ENCODE measurements at regions not wholly inside any gene's neighbourhood (a gene's known extent, or its start where the extent isn't known, plus 50 kb on each side); places are given as distances from the start of the nearest gene placed in this dataset.

DNA sequence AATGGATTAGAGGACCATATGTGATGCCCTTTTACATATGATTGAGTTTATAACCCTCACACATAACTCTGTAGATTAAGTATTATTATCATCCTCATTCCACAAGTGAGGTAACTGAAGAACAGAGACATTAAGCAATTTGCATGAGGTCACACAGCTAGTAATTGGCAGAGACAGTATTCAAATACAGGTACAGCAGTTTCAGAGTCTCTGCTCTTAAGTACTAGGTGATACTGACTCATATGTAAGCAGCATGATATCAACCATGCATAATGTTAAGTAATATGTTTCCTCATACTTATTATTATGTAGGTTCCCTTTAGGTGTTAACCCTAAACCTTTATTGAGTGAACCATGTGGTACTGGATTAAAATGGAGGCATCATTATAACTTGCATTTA lies 1562.4 kb upstream of the RAG2 start:
- Histone ChIP-seq H3K27ac (ENCODE audit: low read length) (no peak overlapping the region), H3K36me3 (ENCODE audit: control insufficient read depth, insufficient read depth, low read length) (no peaks in the 10 kb centered on the region), H3K4me1 (ENCODE audit: control insufficient read depth, insufficient read depth, low read length) (no peaks in the 10 kb centered on the region), H3K4me3 (ENCODE audit: low read length) (no peak overlapping the region), H3K9me3 (ENCODE audit: control insufficient read depth, low read depth, low read length) (no peaks in the 10 kb centered on the region), H3K27me3 (ENCODE audit: control insufficient read depth, insufficient read depth, low read length) (no peaks in the 10 kb centered on the region)
- DNase-seq, result no peak

DNA sequence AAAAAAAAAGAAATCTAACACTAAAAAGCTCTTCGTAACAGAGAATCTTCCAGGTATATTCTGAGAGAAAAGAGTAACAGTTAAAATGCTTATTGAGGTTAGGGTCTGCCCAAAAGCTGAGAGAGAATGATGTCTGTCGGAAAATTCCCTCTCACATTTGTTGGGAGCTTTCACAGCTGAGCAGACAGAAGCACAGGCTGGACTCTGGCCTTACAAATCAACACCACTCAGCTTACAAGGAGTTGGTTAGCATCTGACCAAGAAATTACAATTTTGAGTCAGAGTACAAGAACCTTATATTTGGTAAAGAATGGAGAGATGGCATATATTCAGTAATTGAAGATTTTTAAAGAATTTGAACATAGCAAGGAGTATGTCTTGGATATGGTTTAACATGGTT lies 1561.0 kb upstream of the RAG2 start:
- no peaks in the 10 kb centered on the region for H3K36me3 ChIP-seq (ENCODE audit: control insufficient read depth, insufficient read depth, low read length)
- no peak for DNase-seq
- no peaks in the 10 kb centered on the region for H3K9me3 ChIP-seq (ENCODE audit: control insufficient read depth, low read depth, low read length)
- no peaks in the 10 kb centered on the region for H3K4me1 ChIP-seq (ENCODE audit: control insufficient read depth, insufficient read depth, low read length)
- no peak overlapping the region for H3K27ac ChIP-seq (ENCODE audit: low read length)
- WGBS (ENCODE audit: insufficient coverage, low lambda C conversion rate), result 100% methylated on average over 2 of the region's 2 CpGs
- H3K27me3 ChIP-seq (ENCODE audit: control insufficient read depth, insufficient read depth, low read length), result no peaks in the 10 kb centered on the region
- H3K4me3 ChIP-seq (ENCODE audit: low read length), result no peak overlapping the region

DNA sequence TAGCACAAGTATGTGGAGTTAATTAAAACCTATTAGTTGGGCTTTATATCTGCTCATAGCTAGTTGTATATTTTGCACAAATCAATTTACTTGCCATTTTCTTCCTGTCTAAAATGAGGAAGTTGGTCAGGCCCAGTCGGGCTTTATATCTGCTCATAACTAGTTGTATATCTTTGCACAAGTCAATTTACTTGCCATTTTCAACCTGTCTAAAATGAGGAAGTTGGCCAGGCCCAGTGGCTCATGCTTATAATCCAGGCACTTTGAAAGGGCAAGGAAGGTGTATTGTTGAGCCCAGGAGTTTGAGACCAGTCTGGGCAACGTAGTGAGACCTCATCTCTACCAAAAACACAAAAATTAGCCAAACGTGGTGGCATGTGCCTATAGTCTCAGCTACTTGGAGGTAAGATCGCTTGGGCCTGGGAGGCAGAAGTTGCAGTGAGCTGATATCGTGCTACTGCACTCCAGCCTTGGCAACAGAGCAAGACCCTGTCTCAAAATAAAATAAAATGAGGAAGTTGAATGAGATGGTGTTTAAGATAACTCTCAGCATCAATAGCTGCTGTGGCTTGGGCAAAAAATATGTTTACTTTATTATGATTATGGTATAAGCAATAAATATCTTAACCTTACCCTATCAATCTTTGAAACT lies 1558.6 kb upstream of the RAG2 start:
- H3K36me3 ChIP-seq (ENCODE audit: control insufficient read depth, insufficient read depth, low read length), result no peaks in the 10 kb centered on the region
- no peak for DNase-seq
- no peak overlapping the region for H3K27ac ChIP-seq (ENCODE audit: low read length)
- H3K4me3 ChIP-seq (ENCODE audit: low read length), result no peak overlapping the region
- no peaks in the 10 kb centered on the region for H3K27me3 ChIP-seq (ENCODE audit: control insufficient read depth, insufficient read depth, low read length)
- no CpG with 5 or more reads among the region's 5 CpGs for WGBS (ENCODE audit: insufficient coverage, low lambda C conversion rate)
- no peaks in the 10 kb centered on the region for H3K9me3 ChIP-seq (ENCODE audit: control insufficient read depth, low read depth, low read length)
- no peaks in the 10 kb centered on the region for H3K4me1 ChIP-seq (ENCODE audit: control insufficient read depth, insufficient read depth, low read length)

DNA sequence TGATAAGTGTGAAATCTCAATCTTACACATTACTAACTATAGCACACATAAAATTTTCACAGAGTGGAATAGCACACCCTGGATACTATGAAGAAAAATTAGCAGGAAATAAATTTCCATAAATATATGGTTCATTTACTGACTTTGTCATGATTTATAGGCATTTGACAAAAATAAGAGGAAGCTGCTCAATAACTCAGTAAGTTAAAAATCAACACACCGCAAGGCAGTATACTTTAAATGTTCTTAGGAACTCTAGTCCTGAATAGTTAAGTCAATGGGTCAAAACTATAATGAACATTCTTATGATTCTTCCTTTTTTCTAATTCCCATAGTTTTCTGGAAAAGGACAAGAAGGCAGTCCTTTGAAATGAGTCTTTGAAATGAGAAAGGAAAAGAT lies 1557.8 kb upstream of the RAG2 start:
- WGBS (ENCODE audit: insufficient coverage, low lambda C conversion rate), result 100% methylated on average over 1 of the region's 1 CpG
- Histone ChIP-seq H3K4me1 (ENCODE audit: control insufficient read depth, insufficient read depth, low read length) (no peaks in the 10 kb centered on the region), H3K27ac (ENCODE audit: low read length) (no peak overlapping the region), H3K36me3 (ENCODE audit: control insufficient read depth, insufficient read depth, low read length) (no peaks in the 10 kb centered on the region), H3K4me3 (ENCODE audit: low read length) (no peak overlapping the region), H3K27me3 (ENCODE audit: control insufficient read depth, insufficient read depth, low read length) (no peaks in the 10 kb centered on the region), H3K9me3 (ENCODE audit: control insufficient read depth, low read depth, low read length) (no peaks in the 10 kb centered on the region)
- DNase-seq, result no peak

DNA sequence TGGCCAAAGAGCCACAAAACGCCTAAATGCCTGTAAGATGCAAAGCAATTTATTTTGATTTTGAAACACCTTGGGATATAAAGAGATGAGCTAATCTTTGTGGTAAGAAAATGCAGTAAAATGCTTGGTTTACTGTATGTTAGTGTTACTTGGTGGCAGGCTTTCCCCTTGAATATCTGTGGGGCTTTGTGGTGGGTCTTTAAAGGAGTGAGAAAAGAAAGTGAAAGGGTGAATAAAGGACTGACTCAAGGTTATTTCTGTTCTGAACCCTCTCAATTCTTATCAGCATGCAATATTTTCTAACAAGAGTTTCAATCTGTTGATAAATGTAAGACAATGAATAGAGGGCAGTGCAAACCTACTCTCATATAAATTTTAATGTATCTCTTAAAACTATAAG lies 1555.9 kb upstream of the RAG2 start:
- Histone ChIP-seq H3K27me3 (ENCODE audit: control insufficient read depth, insufficient read depth, low read length) (no peaks in the 10 kb centered on the region), H3K36me3 (ENCODE audit: control insufficient read depth, insufficient read depth, low read length) (no peaks in the 10 kb centered on the region), H3K9me3 (ENCODE audit: control insufficient read depth, low read depth, low read length) (no peaks in the 10 kb centered on the region), H3K27ac (ENCODE audit: low read length) (no peak overlapping the region), H3K4me1 (ENCODE audit: control insufficient read depth, insufficient read depth, low read length) (no peaks in the 10 kb centered on the region), H3K4me3 (ENCODE audit: low read length) (no peak overlapping the region)
- no CpG with 5 or more reads among the region's 1 CpG for WGBS (ENCODE audit: insufficient coverage, low lambda C conversion rate)
- DNase-seq, result no peak

DNA sequence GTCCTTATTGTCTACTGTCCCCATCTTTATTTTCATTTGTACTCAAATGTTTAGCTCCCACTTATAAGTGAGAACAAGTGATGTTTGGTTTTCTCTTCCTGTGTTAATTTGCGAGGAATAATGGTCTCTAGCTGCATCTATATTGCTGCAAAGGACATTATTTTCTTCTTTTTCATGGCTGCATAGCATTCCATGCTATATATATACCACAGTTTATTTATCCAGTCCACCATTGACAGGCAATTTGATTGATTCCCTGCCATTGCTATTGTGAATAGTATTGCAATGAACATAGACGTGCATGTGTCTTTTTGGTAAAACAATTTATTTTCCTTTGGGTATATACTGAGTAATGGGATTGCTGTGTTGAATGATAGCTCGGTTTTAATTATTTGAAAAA lies 1545.8 kb upstream of the RAG2 start:
- no peak overlapping the region for H3K27ac ChIP-seq (ENCODE audit: low read length)
- DNase-seq, result no peak
- no peaks in the 10 kb centered on the region for H3K9me3 ChIP-seq (ENCODE audit: control insufficient read depth, low read depth, low read length)

DNA sequence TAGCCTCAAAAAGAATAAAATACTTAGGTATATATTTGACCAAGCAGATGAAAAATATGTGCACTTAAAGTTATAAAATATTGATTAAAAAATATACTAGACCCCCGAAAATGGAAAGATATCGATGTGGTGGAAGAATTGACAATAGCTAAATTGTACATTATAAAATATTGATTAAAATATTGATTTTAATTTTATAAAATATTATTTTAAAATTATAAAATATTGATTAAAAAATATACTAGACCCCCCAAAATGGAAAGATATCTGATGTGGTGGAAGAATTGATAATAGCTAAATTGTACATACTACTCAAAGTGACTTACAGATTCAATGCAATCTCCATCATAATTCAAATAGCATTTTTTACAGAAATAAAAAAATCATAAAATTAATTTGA lies 1540.9 kb upstream of the RAG2 start:
- Histone ChIP-seq H3K4me1 (ENCODE audit: control insufficient read depth, insufficient read depth, low read length) (no peaks in the 10 kb centered on the region), H3K9me3 (ENCODE audit: control insufficient read depth, low read depth, low read length) (peaks cover 6% of the 10 kb centered on the region), H3K36me3 (ENCODE audit: control insufficient read depth, insufficient read depth, low read length) (no peaks in the 10 kb centered on the region), H3K27ac (ENCODE audit: low read length) (no peak overlapping the region), H3K4me3 (ENCODE audit: low read length) (no peak overlapping the region), H3K27me3 (ENCODE audit: control insufficient read depth, insufficient read depth, low read length) (no peaks in the 10 kb centered on the region)
- no peak for DNase-seq
- WGBS (ENCODE audit: insufficient coverage, low lambda C conversion rate), result 100% methylated on average over 2 of the region's 2 CpGs

More for the DNA sequence above, 1545.8 kb upstream of the RAG2 start:
- H3K4me3 ChIP-seq (ENCODE audit: low read length), result no peak overlapping the region
- no peaks in the 10 kb centered on the region for H3K27me3 ChIP-seq (ENCODE audit: control insufficient read depth, insufficient read depth, low read length)
- WGBS (ENCODE audit: insufficient coverage, low lambda C conversion rate), result no CpG with 5 or more reads among the region's 3 CpGs
- no peaks in the 10 kb centered on the region for H3K4me1 ChIP-seq (ENCODE audit: control insufficient read depth, insufficient read depth, low read length)
- no peaks in the 10 kb centered on the region for H3K36me3 ChIP-seq (ENCODE audit: control insufficient read depth, insufficient read depth, low read length)

DNA sequence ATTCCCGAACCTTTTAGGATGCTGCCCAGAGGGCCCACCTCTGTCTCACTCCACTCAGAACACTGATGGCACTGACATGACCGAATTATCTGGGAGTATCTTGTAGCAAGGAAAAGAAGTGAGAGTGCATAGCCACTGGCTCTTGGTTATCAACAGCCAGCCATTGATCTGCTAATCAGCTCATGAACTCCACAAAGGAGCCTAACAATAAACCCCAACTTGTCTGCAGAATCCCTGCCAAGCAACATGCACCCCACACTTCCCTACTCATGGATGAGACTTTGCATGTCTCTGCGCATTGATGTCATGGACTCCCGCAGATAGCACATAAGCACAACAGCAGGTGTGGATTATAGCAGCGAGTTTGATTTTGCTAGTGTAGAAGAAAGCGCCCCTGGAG lies 1538.9 kb upstream of the RAG2 start:
- no peaks in the 10 kb centered on the region for H3K27me3 ChIP-seq (ENCODE audit: control insufficient read depth, insufficient read depth, low read length)
- no peak for DNase-seq
- H3K27ac ChIP-seq (ENCODE audit: low read length), result no peak overlapping the region
- H3K4me1 ChIP-seq (ENCODE audit: control insufficient read depth, insufficient read depth, low read length), result no peaks in the 10 kb centered on the region
- H3K36me3 ChIP-seq (ENCODE audit: control insufficient read depth, insufficient read depth, low read length), result no peaks in the 10 kb centered on the region
- peaks cover 6% of the 10 kb centered on the region for H3K9me3 ChIP-seq (ENCODE audit: control insufficient read depth, low read depth, low read length)
- no peak overlapping the region for H3K4me3 ChIP-seq (ENCODE audit: low read length)
- 100% methylated on average over 1 of the region's 6 CpGs for WGBS (ENCODE audit: insufficient coverage, low lambda C conversion rate)

DNA sequence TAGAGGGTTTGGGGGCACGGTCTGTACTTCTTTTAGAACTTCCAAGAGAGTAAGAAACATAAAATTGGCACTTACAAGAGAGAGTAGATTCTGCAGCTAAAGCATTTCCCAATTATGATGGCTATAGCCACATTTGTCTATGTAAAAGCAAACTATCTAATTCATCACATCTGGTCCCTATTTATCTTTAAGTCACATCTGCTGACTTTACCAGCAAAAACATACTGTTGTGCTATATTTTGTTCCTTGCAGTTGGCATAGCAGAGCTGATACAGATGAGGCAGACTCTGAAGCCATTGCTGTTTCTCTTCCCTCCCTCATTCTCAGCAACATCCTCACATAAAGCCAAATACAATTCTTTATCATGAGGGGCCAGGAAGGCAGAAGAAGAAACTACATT lies 1533.5 kb upstream of the RAG2 start:
- no peaks in the 10 kb centered on the region for H3K27me3 ChIP-seq (ENCODE audit: control insufficient read depth, insufficient read depth, low read length)
- no peaks in the 10 kb centered on the region for H3K4me1 ChIP-seq (ENCODE audit: control insufficient read depth, insufficient read depth, low read length)
- no peak for DNase-seq
- no CpG with 5 or more reads among the region's 1 CpG for WGBS (ENCODE audit: insufficient coverage, low lambda C conversion rate)
- H3K36me3 ChIP-seq (ENCODE audit: control insufficient read depth, insufficient read depth, low read length), result no peaks in the 10 kb centered on the region
- no peak overlapping the region for H3K4me3 ChIP-seq (ENCODE audit: low read length)
- no peak overlapping the region for H3K27ac ChIP-seq (ENCODE audit: low read length)
- no peaks in the 10 kb centered on the region for H3K9me3 ChIP-seq (ENCODE audit: control insufficient read depth, low read depth, low read length)

DNA sequence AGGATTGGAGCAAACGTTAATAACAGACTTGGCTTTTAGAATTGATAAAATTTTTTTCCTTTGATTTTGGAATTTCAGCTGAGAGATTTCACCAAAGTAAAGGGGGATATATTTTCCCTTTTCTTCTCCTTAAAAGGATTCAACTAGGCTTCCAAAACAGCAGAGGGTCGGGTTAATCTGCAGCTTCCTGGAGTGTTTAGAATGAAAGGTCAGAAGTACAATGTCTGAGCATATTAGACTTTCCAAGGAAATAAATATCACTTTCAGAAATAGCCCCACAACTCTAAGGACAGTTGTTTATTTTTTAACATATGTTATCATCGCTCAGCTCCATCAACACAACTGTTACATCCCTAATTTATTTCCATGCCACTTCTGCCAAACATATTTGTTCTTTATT lies 1532.9 kb upstream of the RAG2 start:
- Histone ChIP-seq H3K4me1 (ENCODE audit: control insufficient read depth, insufficient read depth, low read length) (no peaks in the 10 kb centered on the region), H3K27me3 (ENCODE audit: control insufficient read depth, insufficient read depth, low read length) (no peaks in the 10 kb centered on the region), H3K9me3 (ENCODE audit: control insufficient read depth, low read depth, low read length) (no peaks in the 10 kb centered on the region), H3K36me3 (ENCODE audit: control insufficient read depth, insufficient read depth, low read length) (no peaks in the 10 kb centered on the region), H3K4me3 (ENCODE audit: low read length) (no peak overlapping the region), H3K27ac (ENCODE audit: low read length) (no peak overlapping the region)
- WGBS (ENCODE audit: insufficient coverage, low lambda C conversion rate), result 80% methylated on average over 1 of the region's 3 CpGs
- peak in 1 of 2 donors; percentile 11 for DNase-seq

DNA sequence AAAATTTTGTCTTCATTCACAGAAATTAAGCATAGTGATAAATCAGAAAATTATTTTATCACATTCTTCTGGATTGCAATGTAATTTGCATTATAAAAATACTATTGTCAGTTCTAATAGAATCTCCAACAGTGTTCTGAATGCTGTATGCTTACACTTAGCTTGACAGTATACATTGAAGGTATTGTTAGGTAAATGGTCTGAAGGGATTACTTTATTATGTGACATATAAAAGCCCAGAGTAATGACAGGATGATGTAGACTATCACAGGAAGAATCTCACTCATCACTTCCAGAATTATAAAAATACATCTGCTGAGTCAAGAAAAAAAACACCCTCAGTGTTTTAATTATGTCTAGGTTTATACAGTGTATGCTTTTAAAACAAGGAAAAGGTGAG lies 1532.5 kb upstream of the RAG2 start:
- Histone ChIP-seq H3K36me3 (ENCODE audit: control insufficient read depth, insufficient read depth, low read length) (no peaks in the 10 kb centered on the region), H3K9me3 (ENCODE audit: control insufficient read depth, low read depth, low read length) (no peaks in the 10 kb centered on the region), H3K27ac (ENCODE audit: low read length) (no peak overlapping the region), H3K27me3 (ENCODE audit: control insufficient read depth, insufficient read depth, low read length) (no peaks in the 10 kb centered on the region), H3K4me1 (ENCODE audit: control insufficient read depth, insufficient read depth, low read length) (no peaks in the 10 kb centered on the region), H3K4me3 (ENCODE audit: low read length) (no peak overlapping the region)
- DNase-seq, result no peak
